HL-60 (cell line): ENCODE measurements at regions not wholly inside any gene's neighbourhood (a gene's known extent, or its start where the extent isn't known, plus 50 kb on each side); places are given as distances from the start of the nearest gene placed in this dataset.

ENCODE experiments used
- DNase-seq, 2 experiments: peaks; one replicate each; pipeline ENCODE4 v3.0.0-alpha.2; 2010 to 2020; ENCODE audit warnings: low read depth in 1 of 2, low spot score in 1 of 2
- H3K27ac ChIP-seq: fragments of 250-450 bp; sonication (Bioruptor Pico); replicated peaks from 2 replicates; pipeline ENCODE4 v1.5.1; 2020; ENCODE audit warnings: mild to moderate bottlenecking, moderate library complexity
- H3K27me3 ChIP-seq: fragments of 250-450 bp; sonication (Bioruptor Pico); 2 replicates; pipeline ENCODE4 v1.5.1; 2021; ENCODE audit warnings: mild to moderate bottlenecking, moderate library complexity; ENCODE audit not compliant: insufficient read depth, poor library complexity, severe bottlenecking
- H3K4me3 ChIP-seq: replicated peaks from 2 replicates; pipeline ENCODE4 v1.5.1; 2011; ENCODE audit warnings: mild to moderate bottlenecking, control low read depth, low read length; ENCODE audit not compliant: insufficient read depth
- CTCF ChIP-seq: IDR thresholded peaks from one replicate; pipeline ENCODE4 v1.5.1; 2011; ENCODE audit warnings: low read length, control low read depth, inconsistent platforms; ENCODE audit not compliant: insufficient read depth
- GABPA ChIP-seq: IDR thresholded peaks from 2 replicates; pipeline ENCODE4 v1.6.1; 2012; ENCODE audit warnings: low read depth
- POLR2AphosphoS5 ChIP-seq: IDR thresholded peaks from 2 replicates; pipeline ENCODE4 v1.6.1; 2012; ENCODE audit warnings: low read depth
- REST ChIP-seq: IDR thresholded peaks from 2 replicates; pipeline ENCODE4 v1.6.1; 2012; ENCODE audit warnings: low read depth; ENCODE audit not compliant: insufficient replicate concordance
- SPI1 ChIP-seq: IDR thresholded peaks from 2 replicates; pipeline ENCODE4 v1.6.1; 2012; ENCODE audit warnings: low read depth, mild to moderate bottlenecking, borderline replicate concordance

GRCh38 chr2:120653046-120653445, 82.6 kb upstream of the GLI2 start:
- DNase-seq, result no peak
- no peak for TF ChIP-seq REST
- no peak for TF ChIP-seq SPI1
- no peak for TF ChIP-seq GABPA
- no peak for TF ChIP-seq POLR2AphosphoS5
- no peak for TF ChIP-seq CTCF
- Histone ChIP-seq H3K27ac (no peak overlapping the region), H3K4me3 (no peak overlapping the region), H3K27me3 (no peaks in the 10 kb centered on the region)

DNA sequence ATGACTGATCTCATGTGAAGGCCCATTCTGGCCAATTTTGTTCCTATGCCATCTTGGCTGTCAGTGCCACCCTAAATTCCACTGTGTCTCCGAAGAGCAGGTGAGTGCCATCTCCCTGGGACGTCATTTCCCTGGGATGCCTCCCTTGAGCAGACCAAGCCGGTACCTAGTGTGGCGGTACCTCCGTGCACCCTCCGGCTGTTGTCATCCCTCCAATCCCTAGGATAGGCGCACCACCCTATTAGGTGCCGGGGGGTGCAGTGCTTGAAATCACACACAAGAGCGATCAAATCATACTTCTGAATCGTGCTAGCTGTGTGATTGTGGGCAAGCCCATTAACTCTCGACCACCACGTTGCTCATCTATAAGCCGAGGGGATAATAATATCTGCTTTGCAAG, 81.8 kb upstream of the GLI2 start:
- no peak overlapping the region for H3K27ac ChIP-seq
- no peaks in the 10 kb centered on the region for H3K27me3 ChIP-seq
- TF ChIP-seq REST, result no peak
- no peak for TF ChIP-seq POLR2AphosphoS5
- TF ChIP-seq GABPA, result no peak
- no peak for TF ChIP-seq SPI1
- no peak for TF ChIP-seq CTCF
- DNase-seq, result no peak
- H3K4me3 ChIP-seq, result no peak overlapping the region

GRCh38 chr2:120654381-120655134, 81.1 kb upstream of the GLI2 start:
- TF ChIP-seq GABPA (no peak), POLR2AphosphoS5 (no peak), REST (no peak), SPI1 (no peak), CTCF (no peak)
- Histone ChIP-seq H3K27me3 (no peaks in the 10 kb centered on the region), H3K4me3 (no peak overlapping the region), H3K27ac (no peak overlapping the region)
- DNase-seq, result no peak
